Right ventricle myocardium inferior (tissue), 1 donor: ENCODE measurements at regions not wholly inside any gene's neighbourhood (a gene's known extent, or its start where the extent isn't known, plus 50 kb on each side); places are given as distances from the start of the nearest gene placed in this dataset.
A peak's percentile ranks its signal among the peaks of the same experiment; 100 is the strongest.
"Not testable (repeated sequence)": the region's sequence is repeated elsewhere in the genome, so short reads cannot be mapped to it uniquely, and the experiment has no call there.

Experiments
- ATAC-seq: fragments of 200-7000 bp; cut with Tn5 transposase; one replicate; pipeline ENCODE4 v1.9.1; 2020; ENCODE audit warnings: mild to moderate bottlenecking, moderate library complexity
- DNase-seq: peaks from one replicate; pipeline ENCODE4 v3.0.0; 2021; ENCODE audit errors: missing footprints
- intact Hi-C: fragments of 100-400 bp; cut with DNase I; formaldehyde crosslinking; loops from one replicate; pipeline ENCODE4 v1.11.0; 2022
- donor health status: DM: no; HTN: yes; CAD: no; lungs with severe emphysema.

DNA sequence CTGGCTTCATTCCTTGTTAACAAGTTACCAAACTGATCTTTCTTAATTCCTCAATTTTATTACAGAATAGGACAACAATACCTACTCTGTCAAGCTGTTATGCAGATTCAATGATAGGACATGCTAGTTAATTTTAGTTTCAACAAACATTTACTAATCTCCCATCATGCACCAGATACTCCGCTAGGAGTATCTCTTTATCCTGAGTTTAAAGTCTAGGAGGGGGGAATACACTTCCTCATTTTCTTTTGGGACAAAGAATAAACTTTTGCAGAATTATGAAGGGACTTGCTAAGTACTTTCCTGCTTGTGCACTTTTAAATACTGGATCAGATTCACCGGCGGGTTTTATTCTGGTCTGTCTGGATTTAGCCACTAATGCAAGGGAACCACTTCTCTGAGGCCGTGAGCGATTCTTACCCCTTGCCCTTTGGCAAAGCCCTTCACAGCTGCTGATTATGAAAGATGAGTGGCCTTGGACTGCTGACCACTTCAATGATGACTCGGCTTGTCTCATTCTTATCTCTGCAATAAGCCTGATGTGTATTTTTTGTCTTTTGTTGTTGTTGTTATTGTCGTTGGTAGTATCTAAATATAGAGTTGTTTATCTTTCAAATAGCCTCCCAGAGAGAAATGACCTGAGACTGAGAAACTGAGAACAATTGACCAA lies 73.9 kb downstream of the RMI1 start:
- ATAC-seq = no peak
- intact Hi-C loops = no loop called here
- DNase-seq = no peak

DNA sequence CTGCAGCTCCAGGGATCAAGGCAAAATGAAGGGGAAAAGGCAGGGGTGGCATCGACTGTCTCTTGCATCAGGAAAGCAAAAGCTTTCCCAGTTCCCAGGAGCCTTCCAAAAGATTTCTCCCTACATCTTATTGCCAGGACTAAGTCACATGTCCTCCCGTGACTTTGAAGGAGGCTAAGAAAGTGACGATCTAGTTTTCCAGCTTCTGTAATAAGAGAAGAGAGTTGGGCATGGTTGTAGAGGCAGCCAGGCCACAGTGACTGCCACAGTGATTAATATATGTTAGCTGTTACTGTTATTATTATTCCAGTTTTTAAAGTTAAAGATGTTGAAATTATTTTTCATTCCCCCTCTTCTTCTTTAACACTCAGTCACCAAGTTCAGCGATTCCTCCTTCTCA lies 77.1 kb downstream of the RMI1 start:
- intact Hi-C loops = no loop called here
- DNase-seq (no peak), ATAC-seq (no peak)

DNA sequence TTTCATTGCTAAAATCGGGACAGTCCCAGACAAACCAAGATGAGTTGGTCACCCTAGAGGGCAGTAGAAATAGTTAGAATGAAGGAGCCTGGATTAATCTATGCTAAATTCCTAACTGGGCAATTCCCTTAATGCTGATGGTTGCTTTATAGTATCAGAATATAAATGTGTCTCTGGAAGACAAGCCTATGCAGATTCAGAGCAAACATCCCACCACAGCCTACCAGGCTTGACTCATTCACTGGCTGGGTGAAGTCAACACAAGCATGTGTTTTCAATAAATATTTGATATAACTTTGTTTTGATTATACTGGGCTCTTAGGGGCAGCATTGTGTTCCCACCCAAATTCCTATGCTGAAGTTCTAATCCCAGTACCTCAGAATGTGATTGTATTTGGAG lies 79.3 kb downstream of the RMI1 start:
- DNase-seq (no peak), ATAC-seq (no peak)
- intact Hi-C loops = loop anchor here (5.0 kb wide), 1 partner anchor 112 kb away; no protein-coding TSS in a partner anchor

DNA sequence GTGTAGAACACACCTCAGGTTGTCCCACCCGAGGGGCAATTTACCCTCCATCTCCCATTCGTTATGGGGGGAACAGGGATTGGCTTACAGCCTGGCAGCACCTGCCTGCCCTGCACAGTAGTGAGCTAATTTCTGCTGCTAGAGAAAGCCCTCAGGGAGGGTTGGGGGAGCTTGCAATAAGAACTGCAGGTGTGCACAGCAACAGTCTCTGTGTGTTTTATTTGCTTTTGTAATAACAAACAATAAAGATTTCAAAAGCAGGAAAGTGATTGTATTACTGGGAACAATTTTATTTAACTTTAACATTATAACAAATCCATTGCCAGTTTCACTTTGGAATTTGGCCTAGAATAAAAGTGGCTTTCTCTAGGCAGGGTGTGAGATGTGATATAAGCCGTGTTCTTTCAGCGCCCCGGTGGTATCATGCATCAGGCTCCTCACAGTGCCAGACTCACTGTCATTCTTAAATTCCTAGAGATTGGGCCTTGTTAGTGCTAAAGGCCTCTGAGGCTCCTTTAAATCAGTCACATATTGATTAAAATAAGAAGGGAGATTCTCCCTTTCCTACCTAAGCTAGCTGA lies 81.1 kb downstream of the RMI1 start:
- intact Hi-C loops = loop anchor here (2.0 to 5.0 kb wide), 2 partner anchors 81 to 111 kb away; partner anchors contain the start of genes HNRNPK and RMI1
- ATAC-seq = peak; percentile 88
- no peak for DNase-seq

DNA sequence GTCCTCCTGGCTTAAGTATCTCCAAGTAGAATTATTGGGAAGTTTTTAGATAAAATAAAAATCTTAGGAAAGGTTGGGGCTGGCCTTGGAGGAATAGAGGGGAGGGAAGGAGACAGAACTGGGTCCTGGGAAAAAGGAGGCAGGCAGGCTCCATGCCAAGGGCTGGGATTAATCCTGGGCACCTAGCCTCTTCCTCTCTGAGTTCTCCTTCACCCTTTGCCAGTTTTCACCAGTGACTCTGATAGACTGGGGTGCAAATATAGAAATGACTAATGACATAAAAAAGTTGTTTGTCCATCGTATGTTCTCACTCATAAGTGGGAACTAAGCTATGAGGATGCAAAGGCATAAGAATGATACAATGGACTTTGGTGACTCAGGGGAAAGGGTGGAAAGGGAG lies 81.9 kb downstream of the RMI1 start:
- ATAC-seq (peak; percentile 91), DNase-seq (no peak)
- intact Hi-C loops = loop anchor here (2.0 to 5.0 kb wide), 2 partner anchors 82 to 110 kb away; partner anchors contain the start of genes HNRNPK and RMI1

DNA sequence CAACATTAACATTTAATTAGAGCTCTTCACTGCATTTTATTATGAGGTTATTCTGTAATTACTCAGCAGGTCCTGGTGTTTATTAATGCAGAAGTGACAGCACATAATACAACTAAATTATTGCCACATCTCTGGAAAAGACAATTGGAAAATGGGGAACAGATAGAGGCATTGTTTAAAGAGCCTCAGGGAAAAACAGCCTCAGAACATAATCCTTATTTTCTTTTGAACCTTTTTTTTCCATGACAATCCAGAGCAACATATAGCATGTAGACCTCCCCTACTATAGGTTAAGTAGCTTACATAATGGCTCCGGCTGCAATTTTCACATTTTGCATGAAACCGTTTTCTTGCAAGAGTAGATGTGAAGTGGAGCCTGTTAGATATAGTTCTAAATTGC lies 87.2 kb downstream of the RMI1 start:
- ATAC-seq (no peak), DNase-seq (no peak)
- intact Hi-C loops = no loop called here

DNA sequence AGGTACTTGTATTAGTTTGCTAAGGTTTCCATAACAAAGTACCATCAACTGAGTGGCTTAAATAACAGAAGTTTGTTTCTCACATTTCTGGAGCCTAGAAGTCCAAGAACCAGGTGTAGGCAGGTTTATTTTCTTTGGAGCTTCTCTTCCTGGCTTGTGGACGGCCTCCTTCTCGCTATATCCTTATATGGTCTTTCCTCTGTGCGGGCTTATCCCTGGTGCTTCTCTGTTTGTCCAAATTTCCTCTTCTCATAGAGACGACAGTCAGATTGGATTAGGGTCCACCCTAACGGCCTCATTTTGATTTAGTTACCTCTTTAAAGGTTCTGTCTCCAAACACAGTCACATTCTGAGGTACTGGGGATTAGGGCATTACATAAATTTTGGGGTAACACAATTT lies 88.3 kb downstream of the RMI1 start:
- DNase-seq (no peak), ATAC-seq (no peak)
- intact Hi-C loops = no loop called here

DNA sequence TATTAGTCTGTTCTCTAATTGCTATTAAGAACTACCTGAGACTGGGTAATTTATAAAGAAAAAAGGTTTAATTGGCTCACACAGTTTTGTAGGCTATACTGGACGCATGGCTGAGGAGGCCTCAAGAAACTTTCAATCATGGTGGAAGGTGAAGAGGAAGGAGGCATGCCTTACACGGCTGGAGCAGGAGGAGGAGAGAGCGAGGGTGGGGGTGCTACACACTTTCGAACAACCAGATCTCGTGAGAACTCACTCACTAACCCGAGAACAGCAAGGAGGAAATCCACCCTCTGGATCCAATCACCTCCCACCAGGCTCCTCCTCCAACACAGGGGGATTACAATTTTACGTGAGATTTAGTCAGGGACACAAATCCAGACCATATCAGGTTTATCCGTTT lies 90.0 kb downstream of the RMI1 start:
- DNase-seq = no peak
- intact Hi-C loops = no loop called here
- no peak for ATAC-seq

DNA sequence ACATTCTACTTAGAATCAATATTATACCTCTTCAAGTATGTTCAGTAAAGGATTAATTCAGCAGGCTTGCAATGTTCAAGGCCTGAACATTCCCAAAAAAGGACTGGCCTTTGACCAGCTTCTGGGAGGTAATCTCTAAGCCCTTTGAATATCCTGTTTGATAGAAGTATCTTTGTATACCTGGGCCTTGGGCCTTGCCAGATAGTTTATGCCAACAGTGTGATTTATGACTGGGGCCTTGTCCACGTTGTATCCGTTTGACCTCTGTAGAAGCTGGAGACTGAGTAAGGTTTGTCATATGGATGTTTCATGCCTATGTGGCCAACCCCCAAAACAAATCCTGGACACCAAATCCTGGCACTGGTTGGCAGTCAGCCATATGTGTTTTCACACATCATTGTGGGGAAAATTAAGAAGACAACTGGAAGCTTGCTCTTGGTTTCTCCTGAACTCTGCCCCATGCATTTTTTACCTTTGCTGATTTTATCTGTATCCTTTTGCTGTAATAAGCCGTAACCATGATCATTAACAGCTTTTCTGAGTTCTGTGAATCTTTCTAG lies 92.1 kb downstream of the RMI1 start:
- intact Hi-C loops = no loop called here

DNA sequence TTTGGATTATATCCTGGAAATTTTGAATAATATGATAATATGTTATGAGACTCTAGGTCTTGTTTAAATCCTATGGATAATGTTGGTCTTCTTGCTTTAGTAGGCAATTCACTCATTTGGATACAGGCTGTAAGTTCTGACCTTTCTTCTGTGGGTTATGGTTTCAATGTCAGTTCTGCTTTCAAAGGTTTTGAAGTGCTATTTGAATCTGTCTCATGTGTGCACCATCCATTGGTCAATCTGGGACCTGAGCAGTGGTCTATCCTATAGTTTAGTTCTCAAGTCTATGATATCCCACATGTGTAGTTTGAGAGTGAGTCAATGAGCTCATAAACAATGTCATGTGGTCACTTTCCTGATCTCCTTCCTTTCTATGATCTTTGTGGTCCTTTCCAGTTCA lies 94.4 kb downstream of the RMI1 start:
- ATAC-seq (no peak), DNase-seq (no peak)
- intact Hi-C loops = no loop called here

More for the DNA sequence above, 92.1 kb downstream of the RMI1 start:
- DNase-seq = no peak
- ATAC-seq = no peak

DNA sequence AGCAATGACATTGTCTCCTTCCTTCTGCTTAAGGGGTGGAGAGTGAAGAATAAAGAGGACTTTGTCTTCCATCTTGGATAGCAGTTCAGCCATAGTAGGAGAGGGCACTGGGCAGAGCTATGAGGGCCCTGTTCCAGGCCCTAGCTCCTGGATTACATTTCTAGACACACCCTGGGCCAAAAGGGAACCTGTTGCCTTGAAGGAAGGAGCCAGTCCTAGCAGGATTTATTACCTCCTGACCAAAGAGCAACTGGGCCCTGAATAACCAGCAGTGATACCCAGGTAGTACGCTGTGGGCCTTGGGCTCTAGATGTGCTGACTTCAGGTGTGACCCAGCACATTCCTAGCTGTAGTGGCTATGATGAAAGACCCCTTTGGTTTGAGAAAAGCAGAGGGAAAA lies 95.8 kb downstream of the RMI1 start:
- DNase-seq = no peak
- no peak for ATAC-seq
- intact Hi-C loops = no loop called here

DNA sequence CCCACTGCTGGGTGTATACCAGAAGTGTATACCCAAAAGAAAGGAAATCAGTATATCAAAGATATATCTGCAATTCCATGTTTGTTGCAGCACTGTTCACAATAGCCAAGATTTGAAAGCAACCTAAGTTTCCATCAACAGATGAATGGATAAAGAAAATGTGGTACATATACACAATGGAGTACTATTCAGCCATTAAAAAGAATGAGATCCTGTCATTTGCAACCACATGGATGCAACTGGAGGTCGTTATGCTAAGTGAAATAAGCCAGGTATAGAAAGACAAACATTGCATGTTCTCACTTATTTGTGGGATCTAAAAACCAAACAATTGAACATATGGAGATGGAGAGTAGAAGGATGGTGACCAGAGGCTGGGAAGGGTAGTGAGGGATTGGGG lies 97.2 kb downstream of the RMI1 start:
- ATAC-seq, intact Hi-C loops, DNase-seq: not testable (repeated sequence)

DNA sequence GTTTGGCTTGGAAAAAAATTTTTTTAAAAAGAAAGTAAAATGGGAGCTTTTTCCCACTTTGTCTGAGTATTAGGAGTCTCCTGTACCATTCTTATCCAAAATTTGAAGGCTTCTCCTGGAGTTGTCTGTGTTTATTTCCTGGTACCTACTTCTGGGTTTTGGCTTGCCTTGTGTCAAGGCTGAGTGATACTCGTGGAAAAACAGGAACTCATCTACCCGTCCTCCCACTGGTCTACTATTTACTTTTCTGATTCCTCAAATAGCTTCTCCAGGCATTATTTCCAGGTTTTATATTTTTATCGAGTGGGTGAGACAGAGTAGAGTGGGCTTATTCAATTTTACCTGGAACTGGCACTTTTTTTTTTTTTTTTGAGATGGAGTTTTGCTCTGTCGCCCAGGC lies 99.4 kb downstream of the RMI1 start:
- intact Hi-C loops = no loop called here

DNA sequence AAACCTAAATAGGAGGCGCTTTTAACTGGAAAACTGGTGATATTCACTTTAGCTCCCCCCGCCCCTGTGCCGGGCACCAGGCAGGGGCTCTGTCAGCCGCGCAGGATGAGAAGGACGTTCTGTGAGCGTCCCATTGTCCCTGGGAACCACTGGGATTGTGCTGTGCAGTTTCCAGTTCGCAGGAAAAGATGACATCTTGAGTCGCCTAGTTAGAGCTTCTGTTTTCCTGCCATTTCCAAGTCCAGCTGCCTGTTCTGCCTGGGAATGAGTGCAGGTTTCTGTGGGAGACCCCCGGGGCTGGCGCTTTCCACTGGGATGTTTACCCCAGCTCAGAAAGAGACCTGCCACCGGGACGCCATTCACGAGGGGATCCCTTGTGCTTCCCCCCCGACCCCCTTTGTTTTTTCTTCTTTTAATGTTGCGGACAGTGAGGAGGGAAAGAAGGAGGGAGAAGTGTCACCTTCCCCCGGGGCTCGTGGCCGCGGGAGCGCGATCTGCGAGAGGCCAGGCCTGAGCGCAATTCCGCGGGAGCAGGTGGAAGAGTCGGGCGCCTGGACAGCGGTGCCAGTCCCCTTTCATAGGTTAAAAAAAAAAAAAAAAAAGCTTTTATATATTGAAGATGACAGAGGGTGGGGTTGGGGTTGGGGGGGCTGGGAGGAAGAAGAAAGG lies 121.5 kb downstream of the RMI1 start:
- ATAC-seq (no peak), DNase-seq (no peak)
- intact Hi-C loops = no loop called here

More for the DNA sequence above, 99.4 kb downstream of the RMI1 start:
- no peak for ATAC-seq
- DNase-seq = no peak

DNA sequence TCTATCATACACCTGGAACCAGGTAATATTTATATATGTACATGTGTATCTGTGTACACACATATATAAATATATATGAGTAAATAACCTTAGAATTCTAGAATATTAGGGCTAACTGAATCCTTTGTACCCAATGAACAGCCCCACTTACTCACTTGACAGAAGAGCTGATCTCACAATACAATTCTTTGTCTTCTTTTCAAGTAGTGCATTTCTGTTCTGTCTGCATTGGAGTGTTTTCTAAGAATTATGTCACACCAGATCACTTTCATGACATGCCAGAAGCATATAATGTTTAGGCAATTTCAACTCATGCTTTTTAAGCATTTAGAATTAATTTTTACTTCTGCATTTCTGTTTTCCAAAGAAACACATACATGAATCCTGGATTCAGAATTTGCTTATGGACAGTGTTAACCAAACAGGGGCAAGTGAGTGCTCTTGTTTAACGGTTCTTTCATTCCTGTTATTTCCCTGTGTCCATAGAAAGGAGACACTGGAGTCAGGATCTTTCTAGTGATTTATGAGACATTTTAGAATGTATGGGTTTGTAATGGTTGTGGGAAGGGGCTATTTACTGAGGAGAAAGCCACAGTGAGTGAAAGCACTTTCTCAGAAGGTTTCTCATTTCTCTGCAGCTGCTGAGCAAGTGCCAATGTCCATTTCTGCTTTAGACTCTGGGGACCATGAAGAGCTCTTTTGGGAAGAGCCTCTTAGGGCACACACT lies 123.2 kb downstream of the RMI1 start:
- no peak for DNase-seq
- no peak for ATAC-seq
- intact Hi-C loops = no loop called here

DNA sequence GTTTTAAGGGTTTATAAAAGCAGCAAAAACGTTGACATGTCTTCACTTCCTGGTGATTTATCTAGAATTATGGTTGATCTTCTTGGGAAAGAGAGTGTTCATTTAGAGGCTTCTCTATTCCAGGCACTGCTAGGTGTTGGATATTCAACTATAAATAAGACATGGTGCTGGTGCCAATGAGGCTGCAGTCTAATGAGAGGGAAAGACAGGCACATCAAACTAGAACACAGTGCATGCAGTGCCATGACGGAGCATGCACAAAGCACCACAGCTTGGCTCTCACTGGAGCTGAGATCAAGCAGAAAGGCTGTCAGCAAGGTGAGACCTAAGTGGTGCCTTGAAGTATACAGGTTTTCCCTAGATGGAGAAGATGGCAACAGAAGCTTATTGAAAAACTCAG lies 126.5 kb downstream of the RMI1 start:
- ATAC-seq (peak; percentile 50), DNase-seq (no peak)
- intact Hi-C loops = no loop called here

DNA sequence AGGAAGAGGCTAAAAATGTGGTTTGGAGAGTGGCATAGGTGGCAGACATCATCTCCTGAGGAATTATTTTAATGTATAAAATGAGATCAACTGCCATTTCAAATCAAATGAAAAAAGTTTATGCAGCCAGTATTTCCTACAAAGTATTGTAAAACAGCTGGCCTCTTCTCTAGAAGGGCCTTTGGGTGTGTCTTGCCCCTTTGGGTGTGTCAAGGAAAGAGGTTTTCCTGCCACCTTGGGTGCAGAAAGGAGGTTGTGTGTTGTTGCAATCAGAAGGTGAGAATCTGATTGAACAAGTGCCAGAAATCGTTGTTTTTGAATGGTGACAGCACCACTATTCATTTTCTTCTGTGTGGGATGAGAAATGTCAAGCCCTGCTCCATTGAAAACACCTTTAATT lies 127.4 kb downstream of the RMI1 start:
- ATAC-seq (no peak), DNase-seq (no peak)
- intact Hi-C loops = no loop called here

DNA sequence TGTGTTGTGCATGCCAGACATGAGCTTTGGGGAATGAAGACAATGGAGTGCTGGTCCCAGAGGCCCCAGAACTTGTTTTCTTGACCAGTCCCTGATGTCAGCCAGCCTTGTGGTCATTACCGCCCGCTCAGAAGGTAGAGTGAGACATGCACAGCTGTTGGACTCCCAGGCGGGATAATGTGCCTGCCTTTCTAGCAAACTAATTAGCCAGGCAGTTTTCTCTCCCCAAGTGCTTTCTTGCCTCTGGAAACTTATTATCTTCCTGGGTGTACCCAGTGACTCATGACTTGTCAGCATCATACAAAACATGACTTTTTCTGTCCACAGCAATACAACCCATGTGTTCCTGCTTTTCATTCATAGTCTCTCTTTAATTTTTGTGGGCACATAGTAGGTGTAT lies 131.1 kb downstream of the RMI1 start:
- intact Hi-C loops = no loop called here
- no peak for DNase-seq
- no peak for ATAC-seq

DNA sequence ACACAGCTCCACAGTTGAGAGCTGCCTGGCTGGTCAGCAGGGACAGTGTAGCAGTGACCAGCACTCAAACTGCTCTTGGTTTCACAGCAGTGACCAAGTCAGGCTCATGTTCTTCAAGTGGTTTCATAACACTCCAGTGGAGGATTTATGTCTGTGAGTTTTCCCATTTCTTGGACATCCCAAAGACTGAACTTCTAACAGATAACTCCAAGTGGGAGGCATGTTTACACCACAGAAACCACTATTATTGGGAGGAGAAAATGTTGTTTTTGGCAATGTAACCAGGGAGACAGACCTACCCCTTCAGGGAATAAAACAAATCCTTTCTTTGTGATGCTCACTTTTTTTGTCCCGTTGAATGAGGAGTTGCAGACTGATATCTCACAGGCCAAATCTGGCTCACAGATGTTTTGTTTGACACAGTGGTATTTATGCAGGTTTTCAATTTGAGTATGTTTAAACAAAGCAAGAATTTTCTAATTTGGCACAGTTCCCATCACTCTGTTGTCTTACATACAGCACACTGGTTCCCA lies 141.5 kb downstream of the RMI1 start:
- peak; percentile 82 for ATAC-seq

More for the DNA sequence above, 141.5 kb downstream of the RMI1 start:
- DNase-seq = no peak
- intact Hi-C loops = no loop called here
